OCI-LY7 (cell line): ENCODE measurements at regions not wholly inside any gene's neighbourhood (a gene's known extent, or its start where the extent isn't known, plus 50 kb on each side); places are given as distances from the start of the nearest gene placed in this dataset.

Experiments used
- EZH2phosphoT487 ChIP-seq: fragments of 200-600 bp; sonication (generic); IDR thresholded peaks from 2 replicates; pipeline ENCODE4 v1.6.1; 2018; ENCODE audit warnings: low read depth, borderline replicate concordance, mild to moderate bottlenecking, mixed run types, antibody characterized with exemption, low read length, moderate library complexity, mixed read lengths
- TF ChIP-seq, protein P1 (sequence below): fragments of 200-600 bp; sonication (generic); conservative IDR thresholded peaks from 2 replicates; pipeline ENCODE4 v1.5.1; 2014; ENCODE audit warnings: mild to moderate bottlenecking, antibody characterized with exemption, low read length, moderate library complexity, mixed read lengths

DNA sequence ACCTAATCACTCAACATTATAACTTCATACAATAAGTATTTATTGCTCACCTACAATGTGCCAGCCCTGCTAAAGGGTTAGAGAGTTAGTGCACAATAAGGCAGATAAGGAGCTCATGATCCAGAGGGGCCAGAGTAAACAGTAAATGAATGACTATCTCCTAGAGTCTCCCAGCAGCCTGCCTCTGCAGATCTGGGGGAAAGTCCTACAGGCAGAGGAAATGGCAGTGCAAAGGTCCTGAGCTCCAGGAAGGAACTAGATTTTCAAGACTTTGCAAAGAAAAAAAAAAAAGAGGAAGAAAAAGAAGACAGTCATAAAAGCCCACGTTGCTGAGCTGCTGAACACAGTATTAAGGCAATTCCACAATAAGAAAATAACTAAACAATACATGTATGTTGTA is 160.1 kb downstream of the SIM1 start:
- TF ChIP-seq, protein P1, sequence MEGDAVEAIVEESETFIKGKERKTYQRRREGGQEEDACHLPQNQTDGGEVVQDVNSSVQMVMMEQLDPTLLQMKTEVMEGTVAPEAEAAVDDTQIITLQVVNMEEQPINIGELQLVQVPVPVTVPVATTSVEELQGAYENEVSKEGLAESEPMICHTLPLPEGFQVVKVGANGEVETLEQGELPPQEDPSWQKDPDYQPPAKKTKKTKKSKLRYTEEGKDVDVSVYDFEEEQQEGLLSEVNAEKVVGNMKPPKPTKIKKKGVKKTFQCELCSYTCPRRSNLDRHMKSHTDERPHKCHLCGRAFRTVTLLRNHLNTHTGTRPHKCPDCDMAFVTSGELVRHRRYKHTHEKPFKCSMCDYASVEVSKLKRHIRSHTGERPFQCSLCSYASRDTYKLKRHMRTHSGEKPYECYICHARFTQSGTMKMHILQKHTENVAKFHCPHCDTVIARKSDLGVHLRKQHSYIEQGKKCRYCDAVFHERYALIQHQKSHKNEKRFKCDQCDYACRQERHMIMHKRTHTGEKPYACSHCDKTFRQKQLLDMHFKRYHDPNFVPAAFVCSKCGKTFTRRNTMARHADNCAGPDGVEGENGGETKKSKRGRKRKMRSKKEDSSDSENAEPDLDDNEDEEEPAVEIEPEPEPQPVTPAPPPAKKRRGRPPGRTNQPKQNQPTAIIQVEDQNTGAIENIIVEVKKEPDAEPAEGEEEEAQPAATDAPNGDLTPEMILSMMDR: no peak
- no peak for TF ChIP-seq EZH2phosphoT487
